ENCODE measurements at regions not wholly inside any gene's neighbourhood (a gene's known extent, or its start where the extent isn't known, plus 50 kb on each side); places are given as distances from the start of the nearest gene placed in this dataset.

GRCh38 chr1:193325042-193325441 lies 138.6 kb upstream of the B3GALT2 start:
- no peak for TF ChIP-seq CTCF (IDR thresholded peaks at IDR 0.05; ENCODE audit: low read depth, low read length)
- no peak for DNase-seq (ENCODE audit: extremely low read depth, low read depth)

- DNase-seq (ENCODE audit: extremely low read depth, low read depth) = no peak
- no peak for TF ChIP-seq CTCF (IDR thresholded peaks at IDR 0.05; ENCODE audit: low read depth, low read length)
These were observed 135.8 kb upstream of the B3GALT2 start for GRCh38 chr1:193322211-193322610.

- DNase-seq (ENCODE audit: extremely low read depth, low read depth) = no peak
- no peak for TF ChIP-seq CTCF (IDR thresholded peaks at IDR 0.05; ENCODE audit: low read depth, low read length)
These were observed 134.9 kb upstream of the B3GALT2 start for GRCh38 chr1:193321242-193321840.

- TF ChIP-seq CTCF (IDR thresholded peaks at IDR 0.05; ENCODE audit: low read depth, low read length) = no peak
- DNase-seq (ENCODE audit: extremely low read depth, low read depth) = no peak
These were observed 133.9 kb upstream of the B3GALT2 start for GRCh38 chr1:193320270-193320669.

GRCh38 chr1:193318347-193318746 lies 131.9 kb upstream of the B3GALT2 start:
- no peak for TF ChIP-seq CTCF (IDR thresholded peaks at IDR 0.05; ENCODE audit: low read depth, low read length)
- DNase-seq (ENCODE audit: extremely low read depth, low read depth) = no peak

GRCh38 chr1:193313354-193314140 lies 127.1 kb upstream of the B3GALT2 start:
- no peak for DNase-seq (ENCODE audit: extremely low read depth, low read depth)
- no peak for TF ChIP-seq CTCF (IDR thresholded peaks at IDR 0.05; ENCODE audit: low read depth, low read length)

GRCh38 chr1:193312432-193312831 lies 126.0 kb upstream of the B3GALT2 start:
- no peak for TF ChIP-seq CTCF (IDR thresholded peaks at IDR 0.05; ENCODE audit: low read depth, low read length)
- no peak for DNase-seq (ENCODE audit: extremely low read depth, low read depth)
